HCT116 (cell line): ENCODE measurements at regions not wholly inside any gene's neighbourhood (a gene's known extent, or its start where the extent isn't known, plus 50 kb on each side); places are given as distances from the start of the nearest gene placed in this dataset.

Source experiments
- ATAC-seq: fragments of 200-7000 bp; cut with Tn5 transposase; 2 replicates; pipeline ENCODE4 v1.9.1; 2020; ENCODE audit warnings: mild to moderate bottlenecking, moderate library complexity
- BruUV-seq: library from RNA; stranded (reverse); fragments of 400-500 nt; replicated peaks from 2 replicates; lab custom pipeline; 2021; lab: Mats Ljungman, UMichigan
- CTCF ChIA-PET: fragments of 300-600 bp; sonication (Branson Sonifier 250); formaldehyde crosslinking; loops from one replicate; lab custom pipeline; 2021; ENCODE audit warnings: antibody characterized with exemption; lab: Charles Lee
- POLR2A ChIA-PET: fragments of 300-600, 350-600 bp; sonication (Branson Sonifier 250); formaldehyde crosslinking; loops from one replicate; lab custom pipeline; 2021; ENCODE audit warnings: antibody characterized with exemption; lab: Charles Lee
- RAD21 ChIA-PET, 2 experiments: fragments of 300-600 bp; sonication (Branson Sonifier 250); formaldehyde crosslinking; loops; one replicate each; lab custom pipeline; 2023; ENCODE audit warnings: low total read pairs in 2 of 2; ENCODE audit not compliant: uncharacterized antibody in 2 of 2, unreplicated experiment in 2 of 2, low non-redundant PET in 1 of 2; lab: Charles Lee
- DNase-seq: peaks from one replicate; pipeline ENCODE4 v3.0.0-alpha.2; 2010; ENCODE audit warnings: low read depth, low spot score
- H2AFZ ChIP-seq: fragments of 200-600 bp; shearing (Covaris generic), sonication (generic); 2 replicates; pipeline ENCODE4 v1.6.1; 2017; ENCODE audit warnings: low read depth, mixed run types, mixed read lengths, antibody characterized with exemption, low read length; ENCODE audit not compliant: poor library complexity, severe bottlenecking
- H3K27ac ChIP-seq: 2 replicates; pipeline ENCODE4 v1.5.1; 2012; ENCODE audit warnings: low read depth, low read length
- H3K27me3 ChIP-seq: fragments of 200-600 bp; sonication (generic); 2 replicates; pipeline ENCODE4 v1.6.1; 2016; ENCODE audit warnings: mixed run types, low read length, mixed read lengths; ENCODE audit not compliant: insufficient read depth
- H3K36me3 ChIP-seq, 2 experiments: fragments of 200-500 bp in 1 of 2; fragments of 200-600 bp in 1 of 2; sonication (Bioruptor generic) in 1 of 2; sonication (generic) in 1 of 2; 2 replicates each; pipeline versions ENCODE4 v1.5.1 to v1.6.1; 2014 to 2016; ENCODE audit warnings: low read length in 2 of 2, inconsistent platforms in 1 of 2, mixed read lengths in 1 of 2, mixed run types in 1 of 2; ENCODE audit not compliant: insufficient read depth in 2 of 2, control insufficient read depth in 1 of 2
- H3K4me1 ChIP-seq, 2 experiments: fragments of 200-600 bp in 1 of 2; sonication (generic) in 1 of 2; 2 replicates each; pipeline versions ENCODE4 v1.5.1 to v1.6.1; 2012 to 2017; ENCODE audit warnings: low read length in 2 of 2, inconsistent platforms in 1 of 2, mild to moderate bottlenecking in 1 of 2, mixed read lengths in 1 of 2, mixed run types in 1 of 2, moderate library complexity in 1 of 2; ENCODE audit not compliant: insufficient read depth in 2 of 2, control insufficient read depth in 1 of 2
- H3K4me2 ChIP-seq: fragments of 200-600 bp; sonication (generic); 2 replicates; pipeline ENCODE4 v1.6.1; 2017; ENCODE audit warnings: mixed run types, low read length, mixed read lengths
- H3K4me3 ChIP-seq, 2 experiments: fragments of 200-600 bp in 1 of 2; sonication (generic) in 1 of 2; replicated peaks in 1 of 2; 2 replicates each; pipeline ENCODE4 v1.5.1; 2011 to 2016; ENCODE audit warnings: low read length in 2 of 2, control low read depth in 1 of 2, low read depth in 1 of 2, mild to moderate bottlenecking in 1 of 2, mixed read lengths in 1 of 2, mixed run types in 1 of 2
- H3K79me2 ChIP-seq: fragments of 200-600 bp; sonication (generic); 2 replicates; pipeline ENCODE4 v1.6.1; 2017; ENCODE audit warnings: mild to moderate bottlenecking, mixed run types, low read length, moderate library complexity, mixed read lengths; ENCODE audit not compliant: insufficient read depth
- H3K9ac ChIP-seq: fragments of 200-600 bp; sonication (generic); 2 replicates; pipeline ENCODE4 v1.6.1; 2016; ENCODE audit warnings: low read length, mixed read lengths
- H3K9me2 ChIP-seq: fragments of 200-600 bp; sonication (generic), shearing (Covaris generic); 2 replicates; pipeline ENCODE4 v1.6.1; 2017; ENCODE audit warnings: mixed run types, mild to moderate bottlenecking, moderate library complexity; ENCODE audit not compliant: insufficient read depth
- H3K9me3 ChIP-seq, 2 experiments: fragments of 200-500 bp in 1 of 2; fragments of 200-600 bp in 1 of 2; sonication (Bioruptor generic) in 1 of 2; sonication (generic) in 1 of 2; 2 replicates each; pipeline ENCODE4 v1.6.1; 2014 to 2017; ENCODE audit warnings: low read length in 2 of 2, mixed read lengths in 2 of 2, inconsistent platforms in 1 of 2, low read depth in 1 of 2, mild to moderate bottlenecking in 1 of 2, mixed run types in 1 of 2, moderate library complexity in 1 of 2; ENCODE audit not compliant: control insufficient read depth in 1 of 2, insufficient read depth in 1 of 2
- H4K20me1 ChIP-seq: fragments of 200-600 bp; sonication (generic), shearing (Covaris generic); 2 replicates; pipeline ENCODE4 v1.6.1; 2017; ENCODE audit warnings: mixed run types, mild to moderate bottlenecking, moderate library complexity; ENCODE audit not compliant: insufficient read depth
- CBX3 ChIP-seq: IDR thresholded peaks from 2 replicates; pipeline ENCODE4 v1.6.1; 2012; ENCODE audit warnings: low read depth
- EZH2 ChIP-seq: fragments of 200-600 bp; sonication (generic); IDR thresholded peaks from 2 replicates; pipeline ENCODE4 v1.6.1; 2017; ENCODE audit warnings: antibody characterized with exemption, mixed run types
- FOSL1 ChIP-seq: IDR thresholded peaks from 2 replicates; pipeline ENCODE4 v1.6.1; 2012; ENCODE audit warnings: low read depth
- JUND ChIP-seq: IDR thresholded peaks from 2 replicates; pipeline ENCODE4 v1.6.1; 2012
- SP1 ChIP-seq: IDR thresholded peaks from 2 replicates; pipeline ENCODE4 v1.6.1; 2012; ENCODE audit warnings: low read depth
- SRF ChIP-seq: IDR thresholded peaks from 2 replicates; pipeline ENCODE4 v1.6.1; 2012; ENCODE audit warnings: low read depth
- ZFX ChIP-seq: fragments of 450-650 bp; IDR thresholded peaks from 2 replicates; pipeline ENCODE4 v1.6.1; 2017
- intact Hi-C: fragments of 100-400 bp; cut with micrococcal nuclease; formaldehyde crosslinking; loops from 2 replicates; pipeline ENCODE4 v1.10.0; 2022
- TF ChIP-seq, protein P1 (sequence below): IDR thresholded peaks from 2 replicates; pipeline ENCODE4 v1.6.1; 2012
- TF ChIP-seq, protein P2 (sequence below): IDR thresholded peaks from 2 replicates; pipeline ENCODE4 v1.6.1; 2012
- TF ChIP-seq, protein P3 (sequence below): IDR thresholded peaks from 2 replicates; pipeline ENCODE4 v1.6.1; 2012; ENCODE audit warnings: low read depth

DNA sequence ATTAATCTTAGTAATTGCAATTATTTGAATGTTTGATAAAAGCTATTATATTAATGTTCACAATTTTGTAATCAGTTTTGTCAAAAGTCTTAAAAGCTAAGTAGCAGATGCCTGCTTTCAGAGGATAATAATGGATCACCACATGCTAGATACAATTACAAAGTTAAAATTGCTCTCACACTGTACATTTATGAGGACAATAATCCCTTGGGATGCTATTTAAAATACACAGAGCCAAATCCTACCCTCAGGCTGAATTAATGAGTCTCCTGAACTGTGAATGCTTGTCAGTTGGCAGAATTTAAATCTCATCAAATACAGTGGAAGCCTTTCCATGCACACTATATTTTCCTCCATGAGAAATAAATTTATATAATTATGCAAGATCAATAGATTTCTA is 153.3 kb upstream of the SYNCRIP start:
- RAD21 ChIA-PET = no interaction called here
- no peak overlapping the region for H3K4me2 ChIP-seq
- H3K4me3 ChIP-seq = no peak overlapping the region
- CTCF ChIA-PET = no interaction called here
- H3K9ac ChIP-seq = no peak overlapping the region
- H3K27me3 ChIP-seq = peaks cover 8% of the 10 kb centered on the region
- H3K36me3 ChIP-seq = no peaks in the 10 kb centered on the region
- H3K9me2 ChIP-seq = no peaks in the 10 kb centered on the region
- no peak overlapping the region for H3K27ac ChIP-seq
- no peak for DNase-seq
- POLR2A ChIA-PET = no interaction called here
- H4K20me1 ChIP-seq = no peaks in the 10 kb centered on the region
- H3K9me3 ChIP-seq = no peaks in the 10 kb centered on the region
- no peak overlapping the region for H2AFZ ChIP-seq
- ATAC-seq = no peak
- no peaks in the 10 kb centered on the region for H3K79me2 ChIP-seq
- intact Hi-C loops = no loop called here
- H3K4me1 ChIP-seq = no peaks in the 10 kb centered on the region
- BruUV-seq = no TSS peak
- TF ChIP-seq JUND (no peak), EZH2 (no peak), SRF (no peak), SP1 (no peak), ZFX (no peak)

DNA sequence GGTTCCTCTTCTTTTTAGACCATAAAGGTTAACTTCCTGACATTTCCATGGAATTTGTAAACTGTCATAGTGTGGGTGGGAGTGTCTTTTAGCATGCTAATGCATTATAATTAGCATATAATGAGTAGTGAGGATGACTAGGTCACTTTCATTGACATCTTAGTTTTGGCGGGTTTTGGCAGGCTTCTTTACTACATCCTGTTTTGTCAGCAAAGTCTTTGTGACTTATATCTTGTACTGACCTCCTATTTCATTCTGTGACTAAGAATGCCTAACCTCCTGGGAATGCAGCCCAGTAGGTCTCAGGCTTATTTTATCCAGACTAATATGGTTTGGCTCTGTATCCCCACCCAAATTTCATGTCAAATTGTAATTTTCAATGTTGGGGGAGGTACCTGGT is 149.6 kb upstream of the SYNCRIP start:
- no peak overlapping the region for H3K4me2 ChIP-seq

More for the DNA sequence above, 149.6 kb upstream of the SYNCRIP start:
- ChIA-PET POLR2A (no interaction called here), RAD21 (no interaction called here), CTCF (no interaction called here)
- H2AFZ ChIP-seq = no peak overlapping the region
- no peak overlapping the region for H3K4me3 ChIP-seq
- H3K79me2 ChIP-seq = no peaks in the 10 kb centered on the region
- ATAC-seq = no peak
- no peaks in the 10 kb centered on the region for H3K36me3 ChIP-seq
- H4K20me1 ChIP-seq = no peaks in the 10 kb centered on the region
- no peaks in the 10 kb centered on the region for H3K9me3 ChIP-seq
- H3K4me1 ChIP-seq = no peaks in the 10 kb centered on the region
- H3K27ac ChIP-seq = no peak overlapping the region
- TF ChIP-seq JUND (no peak), FOSL1 (no peak), SRF (no peak), CBX3 (no peak)
- TF ChIP-seq, protein P1, sequence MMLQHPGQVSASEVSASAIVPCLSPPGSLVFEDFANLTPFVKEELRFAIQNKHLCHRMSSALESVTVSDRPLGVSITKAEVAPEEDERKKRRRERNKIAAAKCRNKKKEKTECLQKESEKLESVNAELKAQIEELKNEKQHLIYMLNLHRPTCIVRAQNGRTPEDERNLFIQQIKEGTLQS = no peak
- TF ChIP-seq, protein P2, sequence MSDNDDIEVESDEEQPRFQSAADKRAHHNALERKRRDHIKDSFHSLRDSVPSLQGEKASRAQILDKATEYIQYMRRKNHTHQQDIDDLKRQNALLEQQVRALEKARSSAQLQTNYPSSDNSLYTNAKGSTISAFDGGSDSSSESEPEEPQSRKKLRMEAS = no peak
- TF ChIP-seq, protein P3, sequence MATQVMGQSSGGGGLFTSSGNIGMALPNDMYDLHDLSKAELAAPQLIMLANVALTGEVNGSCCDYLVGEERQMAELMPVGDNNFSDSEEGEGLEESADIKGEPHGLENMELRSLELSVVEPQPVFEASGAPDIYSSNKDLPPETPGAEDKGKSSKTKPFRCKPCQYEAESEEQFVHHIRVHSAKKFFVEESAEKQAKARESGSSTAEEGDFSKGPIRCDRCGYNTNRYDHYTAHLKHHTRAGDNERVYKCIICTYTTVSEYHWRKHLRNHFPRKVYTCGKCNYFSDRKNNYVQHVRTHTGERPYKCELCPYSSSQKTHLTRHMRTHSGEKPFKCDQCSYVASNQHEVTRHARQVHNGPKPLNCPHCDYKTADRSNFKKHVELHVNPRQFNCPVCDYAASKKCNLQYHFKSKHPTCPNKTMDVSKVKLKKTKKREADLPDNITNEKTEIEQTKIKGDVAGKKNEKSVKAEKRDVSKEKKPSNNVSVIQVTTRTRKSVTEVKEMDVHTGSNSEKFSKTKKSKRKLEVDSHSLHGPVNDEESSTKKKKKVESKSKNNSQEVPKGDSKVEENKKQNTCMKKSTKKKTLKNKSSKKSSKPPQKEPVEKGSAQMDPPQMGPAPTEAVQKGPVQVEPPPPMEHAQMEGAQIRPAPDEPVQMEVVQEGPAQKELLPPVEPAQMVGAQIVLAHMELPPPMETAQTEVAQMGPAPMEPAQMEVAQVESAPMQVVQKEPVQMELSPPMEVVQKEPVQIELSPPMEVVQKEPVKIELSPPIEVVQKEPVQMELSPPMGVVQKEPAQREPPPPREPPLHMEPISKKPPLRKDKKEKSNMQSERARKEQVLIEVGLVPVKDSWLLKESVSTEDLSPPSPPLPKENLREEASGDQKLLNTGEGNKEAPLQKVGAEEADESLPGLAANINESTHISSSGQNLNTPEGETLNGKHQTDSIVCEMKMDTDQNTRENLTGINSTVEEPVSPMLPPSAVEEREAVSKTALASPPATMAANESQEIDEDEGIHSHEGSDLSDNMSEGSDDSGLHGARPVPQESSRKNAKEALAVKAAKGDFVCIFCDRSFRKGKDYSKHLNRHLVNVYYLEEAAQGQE = no peak
- no peak for DNase-seq
- no TSS peak for BruUV-seq
- H3K9ac ChIP-seq = no peak overlapping the region
- intact Hi-C loops = no loop called here
- peaks cover 8% of the 10 kb centered on the region for H3K27me3 ChIP-seq
- H3K9me2 ChIP-seq = no peaks in the 10 kb centered on the region
